ENCODE measurements at regions not wholly inside any gene's neighbourhood (a gene's known extent, or its start where the extent isn't known, plus 50 kb on each side); places are given as distances from the start of the nearest gene placed in this dataset.

GRCh38 chr2:8440029-8440778 lies 241.7 kb upstream of the ID2 start:
- H3K27ac ChIP-seq (ENCODE audit: low read depth in 1 of 2, low read length in 2 of 2), result peak overlapping the region in 1 of 2 donors; percentile 34
- no peak for DNase-seq (ENCODE audit: low spot score)
- H3K9me3 ChIP-seq (ENCODE audit: control insufficient read depth in 4 of 4, low read length in 3 of 4), result no peaks in the 10 kb centered on the region
- WGBS, result 85% methylated on average over 12 of the region's 12 CpGs
- H3K4me1 ChIP-seq (ENCODE audit: control insufficient read depth in 4 of 4, insufficient read depth in 4 of 4, low read length in 3 of 4), result peaks cover 4 to 15% (median 10%) of the 10 kb centered on the region in 4 donors
- no peaks in the 10 kb centered on the region for H3K27me3 ChIP-seq (ENCODE audit: control insufficient read depth in 4 of 4, insufficient read depth in 4 of 4, low read length in 3 of 4)
- H3K4me3 ChIP-seq (ENCODE audit: low read depth in 1 of 3, low read length in 3 of 3), result no peak overlapping the region
- no peak overlapping the region for H3K9ac ChIP-seq (ENCODE audit: low read depth in 1 of 2, low read length in 2 of 2)
- TF ChIP-seq RAD21 (IDR thresholded peaks at IDR 0.05) (peak in 1 of 2 donors; percentile 23), FOXA1 (IDR thresholded peaks at IDR 0.05) (no peak), TAF1 (conservative IDR thresholded peaks at IDR 0.05) (no peak)
- no peaks in the 10 kb centered on the region for H3K36me3 ChIP-seq (ENCODE audit: control insufficient read depth in 4 of 4, insufficient read depth in 3 of 4, low read depth in 1 of 4, low read length in 3 of 4)

GRCh38 chr2:8441371-8441770 lies 240.5 kb upstream of the ID2 start:
- 89% methylated on average over 12 of the region's 12 CpGs for WGBS
- no peaks in the 10 kb centered on the region for H3K27me3 ChIP-seq (ENCODE audit: control insufficient read depth in 4 of 4, insufficient read depth in 4 of 4, low read length in 3 of 4)
- no peak overlapping the region for H3K9ac ChIP-seq (ENCODE audit: low read depth in 1 of 2, low read length in 2 of 2)
- no peaks in the 10 kb centered on the region for H3K9me3 ChIP-seq (ENCODE audit: control insufficient read depth in 4 of 4, low read length in 3 of 4)
- no peak overlapping the region for H3K4me3 ChIP-seq (ENCODE audit: low read depth in 1 of 3, low read length in 3 of 3)
- TF ChIP-seq EGR1 (IDR thresholded peaks at IDR 0.05; ENCODE audit: low read depth in 2 of 2) (no peak), ZBTB33 (IDR thresholded peaks at IDR 0.05) (no peak), REST (IDR thresholded peaks at IDR 0.05) (no peak), ATF3 (IDR thresholded peaks at IDR 0.05) (no peak), HNF4G (IDR thresholded peaks at IDR 0.05) (no peak), FOXA1 (IDR thresholded peaks at IDR 0.05) (no peak), FOXA2 (IDR thresholded peaks at IDR 0.05) (no peak), RAD21 (IDR thresholded peaks at IDR 0.05) (no peak), HNF4A (conservative IDR thresholded peaks at IDR 0.05) (no peak), JUND (IDR thresholded peaks at IDR 0.05) (no peak), YY1 (IDR thresholded peaks at IDR 0.05) (no peak), TAF1 (conservative IDR thresholded peaks at IDR 0.05) (no peak), GABPA (IDR thresholded peaks at IDR 0.05 in 1 of 2, conservative IDR thresholded peaks at IDR 0.05 in 1 of 2) (no peak), NR2F2 (IDR thresholded peaks at IDR 0.05) (no peak), CTCF (IDR thresholded peaks at IDR 0.05; ENCODE audit: low read depth, low read length, missing input control) (no peak), SP1 (IDR thresholded peaks at IDR 0.05) (no peak), RXRA (IDR thresholded peaks at IDR 0.05) (no peak), MAX (IDR thresholded peaks at IDR 0.05) (no peak)
- no peaks in the 10 kb centered on the region for H3K36me3 ChIP-seq (ENCODE audit: control insufficient read depth in 4 of 4, insufficient read depth in 3 of 4, low read depth in 1 of 4, low read length in 3 of 4)
- no peak for DNase-seq (ENCODE audit: low spot score)
- peaks cover 4 to 20% (median 14%) of the 10 kb centered on the region in 4 donors for H3K4me1 ChIP-seq (ENCODE audit: control insufficient read depth in 4 of 4, insufficient read depth in 4 of 4, low read length in 3 of 4)
- peak overlapping the region in 1 of 2 donors; percentile 39 for H3K27ac ChIP-seq (ENCODE audit: low read depth in 1 of 2, low read length in 2 of 2)
